Caco-2 (cell line): ENCODE measurements at regions not wholly inside any gene's neighbourhood (a gene's known extent, or its start where the extent isn't known, plus 50 kb on each side); places are given as distances from the start of the nearest gene placed in this dataset.

Experiments
- BruUV-seq: library from RNA; stranded (reverse); fragments of 400-500 nt; replicated peaks from 2 replicates; lab custom pipeline; 2021; lab: Mats Ljungman, UMichigan
- CTCF ChIA-PET: fragments of 300-600 bp; sonication (Branson Sonifier 250); formaldehyde crosslinking; loops from one replicate; lab custom pipeline; 2022; ENCODE audit warnings: antibody characterized with exemption; lab: Charles Lee
- POLR2A ChIA-PET: fragments of 300-600 bp; sonication (Branson Sonifier 250); formaldehyde crosslinking; loops from one replicate; lab custom pipeline; 2022; ENCODE audit warnings: antibody characterized with exemption; lab: Charles Lee
- DNase-seq, 2 experiments: peaks; one replicate each; pipeline versions ENCODE4 v3.0.0 to v3.0.0-alpha.2; 2020 to 2022
- H3K27me3 ChIP-seq: replicated peaks from 2 replicates; pipeline ENCODE4 v1.6.0; 2011; ENCODE audit warnings: low read length; ENCODE audit not compliant: control insufficient read depth, insufficient read depth
- H3K36me3 ChIP-seq: 2 replicates; pipeline ENCODE4 v1.5.1; 2011; ENCODE audit warnings: low read length; ENCODE audit not compliant: control insufficient read depth, insufficient read depth
- H3K4me1 ChIP-seq: fragments of 250-450 bp; sonication (Bioruptor Pico); 2 replicates; pipeline ENCODE4 v1.5.1; 2020; ENCODE audit warnings: mild to moderate bottlenecking
- H3K4me3 ChIP-seq: 2 replicates; pipeline ENCODE4 v1.5.1; 2011; ENCODE audit warnings: low read depth, mild to moderate bottlenecking, control low read depth, low read length
- H3K9me3 ChIP-seq: fragments of 250-450 bp; sonication (Bioruptor Pico); 2 replicates; pipeline ENCODE4 v1.5.1; 2020; ENCODE audit warnings: mild to moderate bottlenecking, moderate library complexity
- H3K27ac Mint-ChIP-seq: one replicate; pipeline ENCODE4 v1.8.0; 2022; ENCODE audit warnings: mixed read lengths; ENCODE audit not compliant: unreplicated experiment
- H3K27me3 Mint-ChIP-seq: one replicate; pipeline ENCODE4 v1.8.0; 2022; ENCODE audit warnings: mixed read lengths; ENCODE audit not compliant: insufficient read depth, unreplicated experiment
- H3K36me3 Mint-ChIP-seq: one replicate; pipeline ENCODE4 v1.8.0; 2022; ENCODE audit warnings: mild to moderate bottlenecking, mixed read lengths; ENCODE audit not compliant: insufficient read depth, unreplicated experiment
- H3K4me1 Mint-ChIP-seq: one replicate; pipeline ENCODE4 v1.8.0; 2022; ENCODE audit warnings: low read depth, mixed read lengths; ENCODE audit not compliant: unreplicated experiment
- H3K4me3 Mint-ChIP-seq: one replicate; pipeline ENCODE4 v1.8.0; 2022; ENCODE audit warnings: mild to moderate bottlenecking, moderate library complexity, mixed read lengths; ENCODE audit not compliant: unreplicated experiment
- H3K9me3 Mint-ChIP-seq: one replicate; pipeline ENCODE4 v1.8.0; 2022; ENCODE audit warnings: mixed read lengths; ENCODE audit not compliant: unreplicated experiment
- intact Hi-C: fragments of 100-400 bp; cut with micrococcal nuclease; formaldehyde crosslinking; loops from one replicate; pipeline ENCODE4 v1.10.0; 2022; ENCODE audit not compliant: unreplicated experiment
- TF ChIP-seq, protein P1 (sequence below), 2 experiments: fragments of 200-600 bp in 1 of 2; IDR thresholded peaks; 1 replicate in 1 of 2; 2 replicates in 1 of 2; pipeline versions ENCODE4 v1.5.1 to v1.8.0; 2011 to 2022; ENCODE audit warnings: antibody characterized with exemption in 1 of 2, control low read depth in 1 of 2, inconsistent platforms in 1 of 2, low read depth in 1 of 2, low read length in 1 of 2, mild to moderate bottlenecking in 1 of 2, moderate library complexity in 1 of 2; ENCODE audit not compliant: insufficient read depth in 1 of 2, severe bottlenecking in 1 of 2, unreplicated experiment in 1 of 2

DNA sequence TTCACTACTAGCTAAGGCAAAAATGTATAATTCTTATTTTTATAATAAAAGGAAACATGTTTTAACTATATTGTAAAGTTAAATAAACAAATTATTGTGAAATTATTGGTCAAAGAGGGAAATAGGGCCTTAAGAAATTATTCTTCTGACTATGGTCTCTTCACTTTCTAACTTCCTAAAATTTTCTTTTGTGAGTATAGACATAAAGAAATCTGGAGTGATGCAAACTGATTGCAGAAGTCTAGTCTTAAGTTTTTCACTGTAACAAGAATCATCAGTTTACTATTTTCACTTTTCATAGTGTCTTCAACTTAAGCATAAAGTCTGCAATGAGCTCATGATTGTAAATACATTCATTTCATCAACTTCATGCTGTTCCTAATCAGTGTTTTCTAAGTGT, 525.4 kb downstream of the TFEC start:
- ChIA-PET POLR2A (no interaction called here), CTCF (no interaction called here)
- Mint-ChIP-seq H3K27me3 (peaks cover 8% of the 10 kb centered on the region), H3K4me3 (no peak overlapping the region), H3K36me3 (no peaks in the 10 kb centered on the region), H3K27ac (no peak overlapping the region), H3K9me3 (no peaks in the 10 kb centered on the region), H3K4me1 (no peaks in the 10 kb centered on the region)
- Histone ChIP-seq H3K4me1 (no peaks in the 10 kb centered on the region), H3K36me3 (no peaks in the 10 kb centered on the region), H3K27me3 (no peaks in the 10 kb centered on the region), H3K9me3 (no peaks in the 10 kb centered on the region), H3K4me3 (no peak overlapping the region)
- DNase-seq, result no peak
- intact Hi-C loops, result no loop called here
- no TSS peak for BruUV-seq
- TF ChIP-seq, protein P1, sequence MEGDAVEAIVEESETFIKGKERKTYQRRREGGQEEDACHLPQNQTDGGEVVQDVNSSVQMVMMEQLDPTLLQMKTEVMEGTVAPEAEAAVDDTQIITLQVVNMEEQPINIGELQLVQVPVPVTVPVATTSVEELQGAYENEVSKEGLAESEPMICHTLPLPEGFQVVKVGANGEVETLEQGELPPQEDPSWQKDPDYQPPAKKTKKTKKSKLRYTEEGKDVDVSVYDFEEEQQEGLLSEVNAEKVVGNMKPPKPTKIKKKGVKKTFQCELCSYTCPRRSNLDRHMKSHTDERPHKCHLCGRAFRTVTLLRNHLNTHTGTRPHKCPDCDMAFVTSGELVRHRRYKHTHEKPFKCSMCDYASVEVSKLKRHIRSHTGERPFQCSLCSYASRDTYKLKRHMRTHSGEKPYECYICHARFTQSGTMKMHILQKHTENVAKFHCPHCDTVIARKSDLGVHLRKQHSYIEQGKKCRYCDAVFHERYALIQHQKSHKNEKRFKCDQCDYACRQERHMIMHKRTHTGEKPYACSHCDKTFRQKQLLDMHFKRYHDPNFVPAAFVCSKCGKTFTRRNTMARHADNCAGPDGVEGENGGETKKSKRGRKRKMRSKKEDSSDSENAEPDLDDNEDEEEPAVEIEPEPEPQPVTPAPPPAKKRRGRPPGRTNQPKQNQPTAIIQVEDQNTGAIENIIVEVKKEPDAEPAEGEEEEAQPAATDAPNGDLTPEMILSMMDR (IDR thresholded peaks at IDR 0.05; ENCODE audit: insufficient read depth in 1 of 2, low read depth in 1 of 2, low read length in 1 of 2, severe bottlenecking in 1 of 2, unreplicated experiment in 1 of 2), result no peak

DNA sequence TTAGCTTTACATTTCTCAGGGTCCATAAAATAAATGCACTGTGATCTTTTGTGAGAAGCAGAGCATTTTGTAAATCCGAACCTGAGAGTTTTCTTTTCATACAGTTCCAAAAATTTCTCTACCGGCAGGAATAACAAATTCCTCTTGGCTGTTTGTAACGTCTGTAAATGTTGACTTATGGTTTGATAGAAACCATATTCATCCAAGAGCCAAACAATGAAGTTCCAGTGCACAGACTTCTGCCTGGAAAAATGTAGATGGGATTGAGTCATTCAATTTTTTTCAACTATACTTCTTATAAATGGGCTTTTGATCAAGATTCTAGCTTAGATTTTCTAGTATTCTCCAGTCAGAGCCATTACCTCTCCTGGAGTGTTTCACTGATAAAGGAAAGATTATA, 530.6 kb downstream of the TFEC start:
- no peaks in the 10 kb centered on the region for H3K9me3 Mint-ChIP-seq
- no peak overlapping the region for H3K4me3 Mint-ChIP-seq
- CTCF ChIA-PET, result no interaction called here
- H3K27me3 ChIP-seq, result no peaks in the 10 kb centered on the region
- intact Hi-C loops, result no loop called here
- TF ChIP-seq, protein P1 (IDR thresholded peaks at IDR 0.05; ENCODE audit: insufficient read depth in 1 of 2, low read depth in 1 of 2, low read length in 1 of 2, severe bottlenecking in 1 of 2, unreplicated experiment in 1 of 2), result no peak
- H3K4me1 Mint-ChIP-seq, result no peaks in the 10 kb centered on the region
- H3K4me1 ChIP-seq, result no peaks in the 10 kb centered on the region
- no peak overlapping the region for H3K4me3 ChIP-seq
- no peaks in the 10 kb centered on the region for H3K9me3 ChIP-seq
- H3K27ac Mint-ChIP-seq, result no peak overlapping the region
- no peaks in the 10 kb centered on the region for H3K36me3 Mint-ChIP-seq
- peaks cover 3% of the 10 kb centered on the region for H3K27me3 Mint-ChIP-seq
- DNase-seq, result no peak
- H3K36me3 ChIP-seq, result no peaks in the 10 kb centered on the region
- no TSS peak for BruUV-seq
- POLR2A ChIA-PET, result no interaction called here

DNA sequence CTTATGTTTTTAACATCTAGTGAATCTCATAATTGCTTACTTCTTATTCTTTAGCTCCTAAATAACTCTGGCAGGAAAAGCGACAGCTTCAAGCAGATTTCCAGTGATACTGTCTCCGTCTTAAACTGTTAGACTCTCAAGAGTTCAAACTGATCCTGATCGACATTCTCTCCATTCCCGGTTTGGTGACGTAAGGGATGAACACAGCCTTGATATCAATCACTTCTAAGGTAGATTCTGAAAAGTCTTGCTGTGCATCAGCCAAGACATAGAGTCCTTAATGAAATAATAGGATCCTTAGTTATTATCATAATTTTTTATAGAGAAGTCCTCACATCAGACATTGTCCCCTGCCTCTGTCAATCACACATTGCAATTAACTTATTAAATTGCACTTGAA, 534.6 kb downstream of the TFEC start:
- no peaks in the 10 kb centered on the region for H3K9me3 ChIP-seq
- Mint-ChIP-seq H3K27ac (no peak overlapping the region), H3K9me3 (no peaks in the 10 kb centered on the region), H3K27me3 (peaks cover 3% of the 10 kb centered on the region), H3K36me3 (no peaks in the 10 kb centered on the region), H3K4me3 (no peak overlapping the region), H3K4me1 (no peaks in the 10 kb centered on the region)
- no peak for DNase-seq
- CTCF ChIA-PET, result no interaction called here
- H3K36me3 ChIP-seq, result no peaks in the 10 kb centered on the region
- H3K4me3 ChIP-seq, result no peak overlapping the region
- no peaks in the 10 kb centered on the region for H3K27me3 ChIP-seq
- no peaks in the 10 kb centered on the region for H3K4me1 ChIP-seq
- POLR2A ChIA-PET, result no interaction called here
- TF ChIP-seq, protein P1 (IDR thresholded peaks at IDR 0.05; ENCODE audit: insufficient read depth in 1 of 2, low read depth in 1 of 2, low read length in 1 of 2, severe bottlenecking in 1 of 2, unreplicated experiment in 1 of 2), result no peak
- intact Hi-C loops, result no loop called here
- no TSS peak for BruUV-seq
